ENCODE measurements at regions not wholly inside any gene's neighbourhood (a gene's known extent, or its start where the extent isn't known, plus 50 kb on each side); places are given as distances from the start of the nearest gene placed in this dataset.
"Not testable (repeated sequence)": the region's sequence is repeated elsewhere in the genome, so short reads cannot be mapped to it uniquely, and the experiment has no call there.

GRCh38 chr3:162612991-162613390 is 1116.4 kb downstream of the OTOL1 start:
- no peaks in the 10 kb centered on the region for H3K27me3 ChIP-seq
- H3K4me1 ChIP-seq, result no peaks in the 10 kb centered on the region
- intact Hi-C loops (cut with DNase I), result no loop called here
- DNase-seq, result no peak
- no peak overlapping the region for H3K4me3 ChIP-seq
- TF ChIP-seq POLR2A (IDR thresholded peaks at IDR 0.05), result no peak
- 46% methylated on average over 2 of the region's 2 CpGs for WGBS (ENCODE audit: insufficient coverage, low coverage, low lambda C conversion rate, missing lambda C conversion rate)
- H3K27ac ChIP-seq, result no peak overlapping the region
- no peak for ATAC-seq
- H3K36me3 ChIP-seq, result no peaks in the 10 kb centered on the region
- no peaks in the 10 kb centered on the region for H3K9me3 ChIP-seq

- Histone ChIP-seq H3K4me1 (no peaks in the 10 kb centered on the region), H3K27ac (no peak overlapping the region), H3K36me3 (no peaks in the 10 kb centered on the region), H3K4me3 (no peak overlapping the region), H3K27me3 (no peaks in the 10 kb centered on the region), H3K9me3 (no peaks in the 10 kb centered on the region)
- ATAC-seq (no peak), DNase-seq (no peak)
- intact Hi-C loops (cut with DNase I), result no loop called here
- TF ChIP-seq POLR2A (IDR thresholded peaks at IDR 0.05), result no peak
- no peak for TF ChIP-seq CTCF (IDR thresholded peaks at IDR 0.05)
Measured at GRCh38 chr3:162626172-162626571, 1129.6 kb downstream of the OTOL1 start.

GRCh38 chr3:162628531-162628930 is 1131.9 kb downstream of the OTOL1 start:
- whole genome bisulfite sequencing (ENCODE audit: insufficient coverage, low coverage, low lambda C conversion rate, missing lambda C conversion rate), result 50% methylated on average over 3 of the region's 3 CpGs
- Histone ChIP-seq H3K4me1 (no peaks in the 10 kb centered on the region), H3K4me3 (no peak overlapping the region), H3K27ac (no peak overlapping the region), H3K36me3 (no peaks in the 10 kb centered on the region), H3K9me3 (no peaks in the 10 kb centered on the region), H3K27me3 (no peaks in the 10 kb centered on the region)
- intact Hi-C loops (cut with DNase I), result no loop called here
- DNase-seq (no peak), ATAC-seq (no peak)
- TF ChIP-seq CTCF (IDR thresholded peaks at IDR 0.05) (no peak), POLR2A (IDR thresholded peaks at IDR 0.05) (no peak)

GRCh38 chr3:162629372-162629771 is 1132.8 kb downstream of the OTOL1 start:
- Histone ChIP-seq H3K4me1 (no peaks in the 10 kb centered on the region), H3K27me3 (no peaks in the 10 kb centered on the region), H3K36me3 (no peaks in the 10 kb centered on the region), H3K9me3 (no peaks in the 10 kb centered on the region), H3K4me3 (no peak overlapping the region), H3K27ac (no peak overlapping the region)
- intact Hi-C loops (cut with DNase I), result no loop called here
- DNase-seq (no peak), ATAC-seq (no peak)
- TF ChIP-seq CTCF (IDR thresholded peaks at IDR 0.05) (no peak), POLR2A (IDR thresholded peaks at IDR 0.05) (no peak)

- WGBS (ENCODE audit: insufficient coverage, low coverage, low lambda C conversion rate, missing lambda C conversion rate), result 55% methylated on average over 2 of the region's 2 CpGs
- TF ChIP-seq CTCF (IDR thresholded peaks at IDR 0.05) (no peak), POLR2A (IDR thresholded peaks at IDR 0.05) (no peak)
- ATAC-seq, result no peak
Measured at GRCh38 chr3:162632672-162633071, 1136.1 kb downstream of the OTOL1 start.

GRCh38 chr3:162640208-162640607 is 1143.6 kb downstream of the OTOL1 start:
- H3K4me1 ChIP-seq; DNase-seq; H3K36me3 ChIP-seq; H3K4me3 ChIP-seq; intact Hi-C loops (cut with DNase I); ATAC-seq; H3K27me3 ChIP-seq; H3K27ac ChIP-seq; H3K9me3 ChIP-seq: not testable (repeated sequence)
- no CpG with 5 or more reads among the region's 13 CpGs for WGBS (ENCODE audit: insufficient coverage, low coverage, low lambda C conversion rate, missing lambda C conversion rate)

More at GRCh38 chr3:162632672-162633071, 1136.1 kb downstream of the OTOL1 start:
- DNase-seq, result no peak
- no peaks in the 10 kb centered on the region for H3K9me3 ChIP-seq
- H3K4me3 ChIP-seq, result no peak overlapping the region
- H3K27me3 ChIP-seq, result no peaks in the 10 kb centered on the region
- intact Hi-C loops (cut with DNase I), result no loop called here
- H3K4me1 ChIP-seq, result no peaks in the 10 kb centered on the region
- H3K36me3 ChIP-seq, result no peaks in the 10 kb centered on the region
- H3K27ac ChIP-seq, result no peak overlapping the region
